AG10803 (cell line): ENCODE measurements at regions not wholly inside any gene's neighbourhood (a gene's known extent, or its start where the extent isn't known, plus 50 kb on each side); places are given as distances from the start of the nearest gene placed in this dataset.

ENCODE experiments used
- DNase-seq: peaks from one replicate; pipeline ENCODE4 v3.0.0; 2010; ENCODE audit warnings: low read depth
- H3K4me3 ChIP-seq: 2 replicates; pipeline ENCODE4 v1.5.1; 2011; ENCODE audit warnings: mild to moderate bottlenecking, low read length, control low read depth
- TF ChIP-seq, protein P1 (sequence below): conservative IDR thresholded peaks from 2 replicates; pipeline ENCODE4 v1.5.1; 2011; ENCODE audit warnings: mild to moderate bottlenecking, low read length, control low read depth, inconsistent platforms

- no peak for DNase-seq
- TF ChIP-seq, protein P1, sequence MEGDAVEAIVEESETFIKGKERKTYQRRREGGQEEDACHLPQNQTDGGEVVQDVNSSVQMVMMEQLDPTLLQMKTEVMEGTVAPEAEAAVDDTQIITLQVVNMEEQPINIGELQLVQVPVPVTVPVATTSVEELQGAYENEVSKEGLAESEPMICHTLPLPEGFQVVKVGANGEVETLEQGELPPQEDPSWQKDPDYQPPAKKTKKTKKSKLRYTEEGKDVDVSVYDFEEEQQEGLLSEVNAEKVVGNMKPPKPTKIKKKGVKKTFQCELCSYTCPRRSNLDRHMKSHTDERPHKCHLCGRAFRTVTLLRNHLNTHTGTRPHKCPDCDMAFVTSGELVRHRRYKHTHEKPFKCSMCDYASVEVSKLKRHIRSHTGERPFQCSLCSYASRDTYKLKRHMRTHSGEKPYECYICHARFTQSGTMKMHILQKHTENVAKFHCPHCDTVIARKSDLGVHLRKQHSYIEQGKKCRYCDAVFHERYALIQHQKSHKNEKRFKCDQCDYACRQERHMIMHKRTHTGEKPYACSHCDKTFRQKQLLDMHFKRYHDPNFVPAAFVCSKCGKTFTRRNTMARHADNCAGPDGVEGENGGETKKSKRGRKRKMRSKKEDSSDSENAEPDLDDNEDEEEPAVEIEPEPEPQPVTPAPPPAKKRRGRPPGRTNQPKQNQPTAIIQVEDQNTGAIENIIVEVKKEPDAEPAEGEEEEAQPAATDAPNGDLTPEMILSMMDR, result no peak
- no peak overlapping the region for H3K4me3 ChIP-seq
These were observed 104.5 kb upstream of the CIBAR2 start for GRCh38 chr16:85216522-85217375.

DNA sequence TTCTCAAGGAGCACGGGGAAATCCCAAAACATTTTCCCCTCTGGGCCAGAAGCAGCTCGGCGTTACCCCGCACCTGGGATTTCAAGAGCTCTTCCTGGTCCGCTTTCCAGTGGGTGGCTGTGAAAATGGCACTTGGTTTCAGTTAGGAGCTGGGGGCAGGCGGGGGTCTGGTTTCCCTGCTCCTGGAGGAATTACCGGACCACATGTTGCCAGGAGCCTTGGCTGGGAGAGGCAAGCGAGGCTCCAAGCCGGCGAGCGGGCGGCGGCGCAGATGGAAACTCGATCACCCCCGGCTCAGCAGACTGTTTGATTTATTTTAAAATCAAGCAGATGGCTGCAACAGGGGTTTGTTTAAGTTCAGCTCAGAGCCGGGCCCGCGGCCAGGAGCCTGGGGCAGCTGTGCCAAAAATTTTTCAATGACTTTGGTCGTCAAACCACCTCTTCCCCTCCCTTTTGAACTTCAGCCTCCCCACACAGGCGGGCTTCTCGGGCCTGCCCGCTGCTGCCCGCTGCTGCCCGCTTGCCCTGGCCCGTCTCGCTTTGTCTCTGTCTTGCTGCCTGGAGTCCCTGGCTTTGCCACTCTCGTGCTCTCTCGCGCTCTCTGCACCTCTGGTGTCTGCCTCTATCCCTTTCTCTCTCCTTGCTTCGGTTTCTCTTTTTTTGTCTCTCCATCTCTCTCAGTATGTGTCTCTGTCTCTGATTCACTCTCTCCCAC is 108.0 kb upstream of the CIBAR2 start:
- TF ChIP-seq, protein P1, result peak; percentile 9; the same call in 1 of the 2 replicates
- H3K4me3 ChIP-seq, result peak overlapping the region; percentile 41
- DNase-seq, result peak; percentile 90

- H3K4me3 ChIP-seq, result no peak overlapping the region
- TF ChIP-seq, protein P1, result no peak
- no peak for DNase-seq
These were observed 108.9 kb upstream of the CIBAR2 start for GRCh38 chr16:85220964-85221731.

DNA sequence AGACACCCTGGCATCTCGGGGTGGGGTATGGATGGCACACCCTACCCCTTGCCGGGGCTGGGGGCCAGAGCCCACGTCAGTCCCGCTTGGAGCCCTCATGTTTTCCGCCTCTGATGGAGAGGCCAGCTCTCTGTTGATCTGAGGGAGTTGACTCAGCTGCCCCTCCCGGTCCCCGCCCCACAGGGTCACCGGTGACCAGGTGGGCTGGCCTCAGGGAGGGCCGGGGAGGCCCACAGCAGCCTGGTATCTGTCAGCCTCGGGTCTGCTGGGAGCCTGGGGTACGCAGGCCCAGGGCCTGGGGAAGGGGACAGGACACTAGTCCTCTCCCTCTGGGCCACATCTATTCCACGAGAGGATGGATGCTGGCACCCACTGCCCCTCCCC is 109.5 kb upstream of the CIBAR2 start:
- no peak overlapping the region for H3K4me3 ChIP-seq
- TF ChIP-seq, protein P1, result no peak
- DNase-seq, result no peak

DNA sequence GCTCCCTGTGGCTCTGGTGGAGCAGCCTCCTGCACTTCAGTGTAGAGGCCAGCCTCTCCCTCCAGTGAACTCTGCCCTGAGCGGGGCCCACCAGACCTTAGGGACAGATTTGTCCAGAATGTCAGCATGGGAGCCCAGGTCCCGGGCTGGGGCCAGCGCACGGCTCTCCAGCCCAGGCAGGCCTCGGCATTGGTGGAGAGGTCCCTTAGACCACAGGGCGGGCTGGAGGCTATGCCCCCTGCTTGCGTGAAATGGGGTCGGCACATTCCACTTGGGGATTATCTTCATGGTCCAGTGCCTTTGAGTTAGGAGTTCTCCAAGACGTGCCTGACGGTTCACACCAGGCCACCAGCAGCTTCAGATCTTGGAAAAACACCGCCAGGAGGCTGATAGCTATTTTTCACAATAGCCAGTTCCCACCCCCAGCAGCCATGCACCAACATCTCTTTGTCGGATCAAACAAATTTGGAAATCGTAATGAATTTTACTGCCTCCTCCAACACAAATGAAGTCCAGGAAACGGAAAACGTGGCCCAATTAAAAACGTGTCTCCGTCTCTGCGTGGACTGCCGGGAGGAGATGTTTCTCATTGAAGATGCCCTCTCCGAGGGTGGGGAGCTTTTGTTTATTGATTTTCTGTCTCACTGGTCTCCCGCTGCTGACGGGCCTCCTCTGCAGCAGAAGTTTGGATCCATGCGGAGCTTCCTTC is 110.0 kb upstream of the CIBAR2 start:
- DNase-seq, result no peak
- H3K4me3 ChIP-seq, result no peak overlapping the region
- TF ChIP-seq, protein P1, result no peak; the same call in 1 of the 2 replicates

DNA sequence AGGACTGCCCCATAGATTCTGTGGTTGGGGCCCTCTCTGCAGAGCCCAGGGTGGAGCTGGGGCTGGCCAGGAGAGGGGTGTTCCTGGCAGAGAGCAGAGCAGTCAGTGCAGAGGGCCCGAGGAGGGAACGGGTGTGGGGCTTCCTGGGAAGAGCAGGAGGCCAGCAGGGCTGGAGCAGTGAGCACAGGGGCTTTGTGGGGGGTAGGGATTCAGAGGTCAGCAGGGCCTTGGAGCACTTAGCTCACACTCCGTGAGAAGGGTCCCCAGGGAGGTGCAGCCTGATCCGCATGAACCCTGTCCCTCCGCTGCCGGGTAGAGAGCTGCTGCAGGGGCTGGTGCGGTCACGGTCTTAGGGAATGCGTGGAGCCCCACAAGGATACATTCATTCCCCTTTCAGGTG is 113.0 kb upstream of the CIBAR2 start:
- DNase-seq, result no peak
- TF ChIP-seq, protein P1, result no peak
- no peak overlapping the region for H3K4me3 ChIP-seq
